GM12865 (cell line): ENCODE measurements at regions not wholly inside any gene's neighbourhood (a gene's known extent, or its start where the extent isn't known, plus 50 kb on each side); places are given as distances from the start of the nearest gene placed in this dataset.

ENCODE experiments used
- DNase-seq: peaks from one replicate; pipeline ENCODE4 v3.0.0; 2010; ENCODE audit warnings: low read depth
- H3K4me3 ChIP-seq: 2 replicates; pipeline ENCODE4 v1.5.1; 2011; ENCODE audit warnings: mild to moderate bottlenecking, low read depth, low read length, control low read depth
- CTCF ChIP-seq: IDR thresholded peaks from 2 replicates; pipeline ENCODE4 v1.5.1; 2011; ENCODE audit warnings: low read length, control low read depth, low read depth, inconsistent platforms; ENCODE audit not compliant: insufficient read depth; ENCODE audit errors: missing control alignments

- no peak overlapping the region for H3K4me3 ChIP-seq
- TF ChIP-seq CTCF, result no peak
- DNase-seq, result no peak
These were observed 378.2 kb upstream of the GRAMD2B start for GRCh38 chr5:126044931-126045565.

- H3K4me3 ChIP-seq, result no peak overlapping the region
- no peak for TF ChIP-seq CTCF
- no peak for DNase-seq
These were observed 376.9 kb upstream of the GRAMD2B start for GRCh38 chr5:126046318-126046717.

- no peak for TF ChIP-seq CTCF
These were observed 376.2 kb upstream of the GRAMD2B start for GRCh38 chr5:126046846-126047571.

GRCh38 chr5:126052120-126052519 lies 371.1 kb upstream of the GRAMD2B start:
- no peak overlapping the region for H3K4me3 ChIP-seq
- no peak for TF ChIP-seq CTCF
- no peak for DNase-seq

More at GRCh38 chr5:126046846-126047571, 376.2 kb upstream of the GRAMD2B start:
- no peak overlapping the region for H3K4me3 ChIP-seq
- DNase-seq, result no peak

GRCh38 chr5:126052791-126053190 lies 370.4 kb upstream of the GRAMD2B start:
- TF ChIP-seq CTCF, result no peak
- H3K4me3 ChIP-seq, result no peak overlapping the region
- no peak for DNase-seq

- DNase-seq, result no peak
- H3K4me3 ChIP-seq, result no peak overlapping the region
- TF ChIP-seq CTCF, result no peak
These were observed 369.6 kb upstream of the GRAMD2B start for GRCh38 chr5:126053630-126054029.
